Ovary (tissue), 7 donors: ENCODE measurements at regions not wholly inside any gene's neighbourhood (a gene's known extent, or its start where the extent isn't known, plus 50 kb on each side); places are given as distances from the start of the nearest gene placed in this dataset.

ENCODE experiments used
- DNase-seq, 5 donors: peaks; one replicate each; pipeline ENCODE4 v3.0.0-alpha.2; 2019 to 2020
- H3K27ac ChIP-seq, 2 donors: fragments of 200-600 bp; one replicate each; pipeline versions ENCODE4 v1.5.1 to v1.8.0; 2019 to 2022
- H3K27me3 ChIP-seq: fragments of 200-600 bp; one replicate; pipeline ENCODE4 v1.8.0; 2022
- H3K36me3 ChIP-seq: fragments of 200-600 bp; sonication (generic); one replicate; pipeline ENCODE4 v1.5.1; 2019
- H3K4me1 ChIP-seq: one replicate; pipeline ENCODE4 v1.8.1; 2013; ENCODE audit warnings: mild to moderate bottlenecking, moderate library complexity; ENCODE audit not compliant: insufficient read depth
- H3K4me3 ChIP-seq: fragments of 200-600 bp; sonication (generic); one replicate; pipeline ENCODE4 v1.5.1; 2017
- H3K9me3 ChIP-seq, 2 donors: fragments of 200-600 bp in 1 of 2; sonication (generic) in 1 of 2; one replicate each; pipeline versions ENCODE4 v1.5.1 to v1.8.1; 2013 to 2019; ENCODE audit warnings: mild to moderate bottlenecking in 1 of 2, moderate library complexity in 1 of 2
- CTCF ChIP-seq, 3 donors: fragments of 450-650 bp in 2 of 3; fragments of 200-600 bp in 1 of 3; IDR thresholded peaks; one replicate each; pipeline versions ENCODE4 v1.5.1 to v1.8.0; 2016 to 2022; ENCODE audit warnings: antibody characterized with exemption in 3 of 3, mild to moderate bottlenecking in 1 of 3
- EP300 ChIP-seq: sonication (generic); formaldehyde crosslinking; IDR thresholded peaks from one replicate; pipeline ENCODE4 v1.6.1; 2017; ENCODE audit warnings: antibody characterized with exemption
- POLR2A ChIP-seq: fragments of 450-650 bp; IDR thresholded peaks from one replicate; pipeline ENCODE4 v1.6.1; 2017; ENCODE audit warnings: antibody characterized with exemption, mild to moderate bottlenecking, moderate library complexity
- WGBS, 3 donors: extraction: QIAGEN DNeasy Blood & Tissue Kit in 1 of 3; methylation state at CpG; one replicate each; pipeline versions ENCODE4 v1.1.5 to v1.1.7; 2013 to 2017; 5-methylcytosine and 5-hydroxymethylcytosine counted together
- intact Hi-C, 4 donors: fragments of 100-400 bp; cut with DNase I; formaldehyde crosslinking; loops; one replicate each; pipeline versions ENCODE4 v1.11.0 to v1.15.1; 2022 to 2023
- donor health status: DM: no; HTN: no; CAD: no; lungs with moderate emphysema.
- donor health status: DM: no; HTN: no; CAD: no.
- donor health status: Bipolar disorder and iron deficiency.
- donor health status: DM: no; HTN: no; CAD: no.
- donor health status: DM: yes; HTN: yes; CAD: no.

DNA sequence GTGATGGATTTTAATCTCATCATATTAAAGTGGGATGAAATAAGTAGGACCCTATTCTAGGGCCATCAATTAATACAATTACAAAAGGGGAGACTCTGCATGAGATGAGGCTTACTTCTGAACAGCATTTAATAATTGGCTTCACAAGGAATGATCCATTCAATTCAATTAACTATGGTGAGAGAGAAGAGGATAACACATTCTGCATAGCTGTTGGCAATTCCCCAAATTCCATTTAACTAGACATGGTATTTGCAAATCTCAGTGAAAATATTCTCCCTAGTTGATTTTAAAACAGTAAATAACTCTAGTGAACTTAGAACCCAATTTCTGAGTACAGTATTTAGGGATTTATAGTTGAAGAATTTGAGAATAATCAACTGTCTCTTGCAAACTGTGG is 145.3 kb downstream of the NOC3L start:
- TF ChIP-seq POLR2A (no peak), CTCF (IDR thresholded peaks at IDR 0.05) (no peak), EP300 (no peak)
- no peaks in the 10 kb centered on the region for H3K27me3 ChIP-seq
- no peak overlapping the region for H3K27ac ChIP-seq
- no peak for DNase-seq
- no peak overlapping the region for H3K4me3 ChIP-seq
- no peaks in the 10 kb centered on the region for H3K9me3 ChIP-seq
- intact Hi-C loops, result no loop called here
- no peaks in the 10 kb centered on the region for H3K36me3 ChIP-seq
- peaks cover 4% of the 10 kb centered on the region for H3K4me1 ChIP-seq

DNA sequence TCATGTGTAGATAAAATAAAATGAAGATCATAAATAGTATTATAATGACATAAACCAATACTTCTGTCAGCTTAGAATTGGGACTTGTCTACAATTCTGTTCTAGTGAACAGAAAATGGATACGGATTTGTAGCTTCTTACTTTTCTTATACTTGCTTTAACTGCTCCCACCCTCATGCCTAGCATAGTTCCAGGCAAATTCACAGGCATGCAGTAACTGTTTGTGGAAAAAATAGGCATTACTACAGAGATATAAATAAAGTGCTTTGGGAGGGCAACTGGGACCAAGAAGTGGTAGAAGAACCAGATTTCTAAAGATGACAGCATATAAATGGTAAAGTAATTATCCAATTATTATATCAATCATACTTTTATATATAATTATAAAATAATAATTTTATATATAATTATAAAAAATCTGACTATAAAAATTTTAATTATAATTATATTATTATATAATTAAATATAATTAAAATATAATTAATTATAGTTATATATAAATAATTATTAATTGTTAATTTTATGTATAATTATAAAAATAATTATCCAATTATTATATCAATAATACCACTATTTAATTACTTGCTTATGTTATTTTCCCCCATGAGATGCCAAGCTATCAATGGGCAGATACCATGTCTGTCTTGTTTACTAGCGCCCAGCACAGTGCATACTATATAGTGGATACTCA is 144.1 kb downstream of the NOC3L start:
- intact Hi-C loops, result no loop called here
- TF ChIP-seq EP300 (no peak), POLR2A (no peak), CTCF (IDR thresholded peaks at IDR 0.05) (no peak)

GRCh38 chr10:94219829-94220228 is 142.9 kb downstream of the NOC3L start:
- Histone ChIP-seq H3K27ac (no peak overlapping the region), H3K4me3 (no peak overlapping the region), H3K27me3 (no peaks in the 10 kb centered on the region), H3K4me1 (peaks cover 4% of the 10 kb centered on the region), H3K36me3 (no peaks in the 10 kb centered on the region), H3K9me3 (no peaks in the 10 kb centered on the region)
- intact Hi-C loops, result no loop called here
- no peak for TF ChIP-seq POLR2A
- TF ChIP-seq EP300, result no peak
- TF ChIP-seq CTCF (IDR thresholded peaks at IDR 0.05), result no peak
- 84 to 94% (median 92%) methylated on average over 1 of the region's 1 CpG for WGBS, 3 donors
- DNase-seq, result no peak

More for the DNA sequence above, 144.1 kb downstream of the NOC3L start:
- 84 to 89% (median 85%) methylated on average over 2 of the region's 2 CpGs for WGBS, 3 donors
- H3K4me3 ChIP-seq, result no peak overlapping the region
- no peaks in the 10 kb centered on the region for H3K36me3 ChIP-seq
- no peak for DNase-seq
- H3K4me1 ChIP-seq, result peaks cover 1% of the 10 kb centered on the region
- H3K9me3 ChIP-seq, result no peaks in the 10 kb centered on the region
- no peak overlapping the region for H3K27ac ChIP-seq
- no peaks in the 10 kb centered on the region for H3K27me3 ChIP-seq

GRCh38 chr10:94220717-94221116 is 142.0 kb downstream of the NOC3L start:
- peaks cover 5% of the 10 kb centered on the region for H3K4me1 ChIP-seq
- H3K36me3 ChIP-seq, result no peaks in the 10 kb centered on the region
- intact Hi-C loops, result no loop called here
- no peak overlapping the region for H3K27ac ChIP-seq
- WGBS, 3 donors, result 91 to 95% (median 93%) methylated on average over 8 of the region's 8 CpGs
- no peak for TF ChIP-seq POLR2A
- no peak for TF ChIP-seq CTCF (IDR thresholded peaks at IDR 0.05)
- no peak for TF ChIP-seq EP300
- H3K9me3 ChIP-seq, result no peaks in the 10 kb centered on the region
- DNase-seq, result no peak
- no peaks in the 10 kb centered on the region for H3K27me3 ChIP-seq
- no peak overlapping the region for H3K4me3 ChIP-seq
